HG03196 (cell line): ENCODE measurements at regions not wholly inside any gene's neighbourhood (a gene's known extent, or its start where the extent isn't known, plus 50 kb on each side); places are given as distances from the start of the nearest gene placed in this dataset.
"Not testable (repeated sequence)": the region's sequence is repeated elsewhere in the genome, so short reads cannot be mapped to it uniquely, and the experiment has no call there.

Experiments used
- ATAC-seq: cut with Tn5 transposase; IDR thresholded peaks from one replicate; pipeline ENCODE4 v1.9.1; 2021; ENCODE audit not compliant: unreplicated experiment

- not testable (repeated sequence) for ATAC-seq
These were observed 2028.6 kb upstream of the PCDH20 start for GRCh38 chr13:63444225-63444624.

GRCh38 chr13:63438951-63439350 lies 2023.3 kb upstream of the PCDH20 start:
- no peak for ATAC-seq

- ATAC-seq, result no peak
These were observed 2020.6 kb upstream of the PCDH20 start for GRCh38 chr13:63436325-63436668.

- ATAC-seq, result no peak
These were observed 2020.1 kb upstream of the PCDH20 start for GRCh38 chr13:63435667-63436324.

GRCh38 chr13:63433546-63434150 lies 2018.0 kb upstream of the PCDH20 start:
- ATAC-seq, result no peak

- no peak for ATAC-seq
These were observed 2011.5 kb upstream of the PCDH20 start for GRCh38 chr13:63427170-63427569.

- ATAC-seq, result no peak
These were observed 2009.5 kb upstream of the PCDH20 start for GRCh38 chr13:63425131-63425530.

- no peak for ATAC-seq
These were observed 2005.5 kb upstream of the PCDH20 start for GRCh38 chr13:63421123-63421522.

- ATAC-seq, result no peak
These were observed 2005.0 kb upstream of the PCDH20 start for GRCh38 chr13:63420685-63421084.

GRCh38 chr13:63414247-63414646 lies 1998.6 kb upstream of the PCDH20 start:
- ATAC-seq, result no peak

GRCh38 chr13:63409791-63410351 lies 1994.2 kb upstream of the PCDH20 start:
- ATAC-seq, result no peak

GRCh38 chr13:63408331-63409189 lies 1992.9 kb upstream of the PCDH20 start:
- ATAC-seq, result no peak

- ATAC-seq, result no peak
These were observed 1988.1 kb upstream of the PCDH20 start for GRCh38 chr13:63403733-63404132.

- no peak for ATAC-seq
These were observed 1981.1 kb upstream of the PCDH20 start for GRCh38 chr13:63396746-63397145.

GRCh38 chr13:63393112-63393511 lies 1977.5 kb upstream of the PCDH20 start:
- ATAC-seq, result no peak

- ATAC-seq, result no peak
These were observed 1974.1 kb upstream of the PCDH20 start for GRCh38 chr13:63389756-63390155.

GRCh38 chr13:63381078-63381859 lies 1965.6 kb upstream of the PCDH20 start:
- no peak for ATAC-seq

GRCh38 chr13:63377986-63378385 lies 1962.3 kb upstream of the PCDH20 start:
- ATAC-seq, result no peak

- ATAC-seq, result no peak
These were observed 1954.5 kb upstream of the PCDH20 start for GRCh38 chr13:63370101-63370500.

- ATAC-seq, result no peak
These were observed 1952.0 kb upstream of the PCDH20 start for GRCh38 chr13:63367522-63368198.
